WTC11 (cell line): ENCODE measurements at regions not wholly inside any gene's neighbourhood (a gene's known extent, or its start where the extent isn't known, plus 50 kb on each side); places are given as distances from the start of the nearest gene placed in this dataset.

Experiments used
- ATAC-seq: fragments of 200-7000 bp; cut with Tn5 transposase; 2 replicates; pipeline ENCODE4 v1.10.0; 2021; ENCODE audit warnings: mild to moderate bottlenecking, moderate library complexity
- CTCF ChIA-PET: fragments of 300-600 bp; sonication (Branson Sonifier 250); formaldehyde crosslinking; loops from one replicate; lab custom pipeline; 2021; ENCODE audit warnings: antibody characterized with exemption; lab: Charles Lee
- POLR2A ChIA-PET: fragments of 350-600 bp; sonication (Branson Sonifier 250); formaldehyde crosslinking; loops from one replicate; lab custom pipeline; 2021; ENCODE audit warnings: antibody characterized with exemption; lab: Charles Lee
- DNase-seq: peaks from one replicate; pipeline ENCODE4 v3.0.0; 2021; ENCODE audit warnings: low spot score
- H3K27ac Mint-ChIP-seq: 2 replicates; pipeline ENCODE4 v1.8.0; 2021; ENCODE audit warnings: mixed read lengths
- H3K27me3 Mint-ChIP-seq: 2 replicates; pipeline ENCODE4 v1.8.0; 2021; ENCODE audit warnings: low read depth, mild to moderate bottlenecking, moderate library complexity, mixed read lengths
- H3K36me3 Mint-ChIP-seq: 2 replicates; pipeline ENCODE4 v1.8.0; 2021; ENCODE audit warnings: mixed read lengths
- H3K4me1 Mint-ChIP-seq: 2 replicates; pipeline ENCODE4 v1.8.0; 2022; ENCODE audit warnings: mixed read lengths
- H3K4me3 Mint-ChIP-seq: 2 replicates; pipeline ENCODE4 v1.8.0; 2021; ENCODE audit warnings: mild to moderate bottlenecking, moderate library complexity, mixed read lengths
- H3K9me3 Mint-ChIP-seq: 2 replicates; pipeline ENCODE4 v1.8.0; 2021; ENCODE audit warnings: mixed read lengths
- ATF1 ChIP-seq: sonication (generic); formaldehyde crosslinking; IDR thresholded peaks from 2 replicates; pipeline ENCODE4 v1.8.1; 2023; ENCODE audit warnings: mild to moderate bottlenecking, moderate library complexity, missing genetic modification reagents
- CREM ChIP-seq: sonication (generic); formaldehyde crosslinking; IDR thresholded peaks from 2 replicates; pipeline ENCODE4 v1.8.1; 2022; ENCODE audit warnings: mild to moderate bottlenecking, missing genetic modification reagents, moderate library complexity
- GRHL2 ChIP-seq: fragments of 250-450 bp; sonication (Bioruptor Pico); IDR thresholded peaks from 2 replicates; pipeline ENCODE4 v1.8.0; 2022; ENCODE audit warnings: mild to moderate bottlenecking, moderate library complexity; ENCODE audit not compliant: insufficient replicate concordance, severe bottlenecking
- HMGA2 ChIP-seq: fragments of 250-450 bp; sonication (Bioruptor Pico); IDR thresholded peaks from 2 replicates; pipeline ENCODE4 v1.4.0; 2021; ENCODE audit warnings: mild to moderate bottlenecking, moderate library complexity
- JAZF1 ChIP-seq: fragments of 250-450 bp; sonication (Bioruptor Pico); IDR thresholded peaks from 2 replicates; pipeline ENCODE4 v1.9.0; 2021; ENCODE audit warnings: moderate library complexity, mild to moderate bottlenecking, inconsistent platforms
- JUN ChIP-seq: sonication (generic); formaldehyde crosslinking; IDR thresholded peaks from 2 replicates; pipeline ENCODE4 v1.8.0; 2023; ENCODE audit warnings: mild to moderate bottlenecking, missing genetic modification reagents
- MYBL2 ChIP-seq: sonication (generic); formaldehyde crosslinking; IDR thresholded peaks from 2 replicates; pipeline ENCODE4 v1.8.1; 2023; ENCODE audit warnings: mild to moderate bottlenecking, moderate library complexity, missing genetic modification reagents
- NFATC4 ChIP-seq: fragments of 250-450 bp; sonication (Bioruptor Pico); IDR thresholded peaks from 2 replicates; pipeline ENCODE4 v1.9.0; 2021; ENCODE audit warnings: mild to moderate bottlenecking
- NFE2L1 ChIP-seq: sonication (generic); formaldehyde crosslinking; IDR thresholded peaks from 2 replicates; pipeline ENCODE4 v1.8.1; 2023; ENCODE audit warnings: missing genetic modification reagents
- NFYB ChIP-seq: sonication (generic); formaldehyde crosslinking; conservative IDR thresholded peaks from 2 replicates; pipeline ENCODE4 v1.8.0; 2022; ENCODE audit warnings: low read depth, missing genetic modification reagents
- NR3C1 ChIP-seq: sonication (generic); formaldehyde crosslinking; conservative IDR thresholded peaks from 2 replicates; pipeline ENCODE4 v1.8.1; 2023; ENCODE audit warnings: low read depth, mild to moderate bottlenecking, missing genetic modification reagents
- PRRX2 ChIP-seq: fragments of 250-450 bp; sonication (Bioruptor Pico); IDR thresholded peaks from 2 replicates; pipeline ENCODE4 v1.8.0; 2021; ENCODE audit warnings: mild to moderate bottlenecking
- SMAD4 ChIP-seq: sonication (generic); formaldehyde crosslinking; IDR thresholded peaks from 2 replicates; pipeline ENCODE4 v1.8.0; 2022; ENCODE audit warnings: mild to moderate bottlenecking, missing genetic modification reagents
- SOX15 ChIP-seq: fragments of 250-450 bp; sonication (Bioruptor Pico); IDR thresholded peaks from 2 replicates; pipeline ENCODE4 v1.9.0; 2021; ENCODE audit warnings: mild to moderate bottlenecking
- SP1 ChIP-seq: sonication (generic); formaldehyde crosslinking; conservative IDR thresholded peaks from 2 replicates; pipeline ENCODE4 v1.8.1; 2022; ENCODE audit warnings: missing genetic modification reagents
- TCF7 ChIP-seq: sonication (generic); formaldehyde crosslinking; IDR thresholded peaks from 2 replicates; pipeline ENCODE4 v1.8.0; 2022; ENCODE audit warnings: mild to moderate bottlenecking, low read depth, missing genetic modification reagents, moderate library complexity
- TEAD1 ChIP-seq: sonication (generic); formaldehyde crosslinking; IDR thresholded peaks from 2 replicates; pipeline ENCODE4 v1.8.0; 2022; ENCODE audit warnings: mild to moderate bottlenecking, missing genetic modification reagents
- TEAD4 ChIP-seq: sonication (generic); formaldehyde crosslinking; IDR thresholded peaks from 2 replicates; pipeline ENCODE4 v1.8.0; 2022; ENCODE audit warnings: mild to moderate bottlenecking, missing genetic modification reagents
- TF ChIP-seq, protein P1 (sequence below): fragments of 200-600 bp; IDR thresholded peaks from 2 replicates; pipeline ENCODE4 v1.8.0; 2022; ENCODE audit warnings: antibody characterized with exemption
- TF ChIP-seq, protein P2 (sequence below): sonication (generic); formaldehyde crosslinking; IDR thresholded peaks from 2 replicates; pipeline ENCODE4 v1.8.0; 2023; ENCODE audit warnings: missing genetic modification reagents, mild to moderate bottlenecking, borderline replicate concordance
- TF ChIP-seq, protein P3 (sequence below): fragments of 250-450 bp; sonication (Bioruptor Pico); IDR thresholded peaks from 2 replicates; pipeline ENCODE4 v2.1.2; 2022; ENCODE audit warnings: mild to moderate bottlenecking, moderate library complexity

DNA sequence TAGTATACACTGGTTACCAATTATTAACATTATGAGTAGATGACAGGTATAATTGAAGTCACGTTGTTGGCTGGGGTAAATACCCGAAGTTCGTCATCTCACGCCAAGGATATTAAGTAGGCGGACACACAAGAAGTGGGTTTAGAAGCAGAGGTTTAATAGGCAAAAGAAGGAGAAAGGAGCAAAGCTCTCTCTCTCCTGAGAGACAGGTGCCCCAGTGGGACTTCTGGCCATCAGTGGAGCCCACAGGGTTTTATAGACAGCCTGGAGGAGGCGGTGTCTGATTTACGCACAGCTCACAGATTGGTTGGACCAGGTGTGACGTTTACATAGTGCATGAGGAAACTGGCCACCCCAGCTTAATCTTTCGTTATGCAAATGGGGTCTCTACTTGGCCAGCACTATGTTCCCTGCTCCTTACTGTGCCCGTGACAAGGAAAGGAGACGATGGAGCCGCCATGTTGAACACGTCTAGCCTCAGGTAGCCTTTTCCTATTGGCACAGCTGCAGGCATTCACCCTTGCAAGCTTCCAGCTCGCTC lies 128.8 kb upstream of the KYNU start:
- no peaks in the 10 kb centered on the region for H3K27me3 Mint-ChIP-seq
- TF ChIP-seq, protein P1, sequence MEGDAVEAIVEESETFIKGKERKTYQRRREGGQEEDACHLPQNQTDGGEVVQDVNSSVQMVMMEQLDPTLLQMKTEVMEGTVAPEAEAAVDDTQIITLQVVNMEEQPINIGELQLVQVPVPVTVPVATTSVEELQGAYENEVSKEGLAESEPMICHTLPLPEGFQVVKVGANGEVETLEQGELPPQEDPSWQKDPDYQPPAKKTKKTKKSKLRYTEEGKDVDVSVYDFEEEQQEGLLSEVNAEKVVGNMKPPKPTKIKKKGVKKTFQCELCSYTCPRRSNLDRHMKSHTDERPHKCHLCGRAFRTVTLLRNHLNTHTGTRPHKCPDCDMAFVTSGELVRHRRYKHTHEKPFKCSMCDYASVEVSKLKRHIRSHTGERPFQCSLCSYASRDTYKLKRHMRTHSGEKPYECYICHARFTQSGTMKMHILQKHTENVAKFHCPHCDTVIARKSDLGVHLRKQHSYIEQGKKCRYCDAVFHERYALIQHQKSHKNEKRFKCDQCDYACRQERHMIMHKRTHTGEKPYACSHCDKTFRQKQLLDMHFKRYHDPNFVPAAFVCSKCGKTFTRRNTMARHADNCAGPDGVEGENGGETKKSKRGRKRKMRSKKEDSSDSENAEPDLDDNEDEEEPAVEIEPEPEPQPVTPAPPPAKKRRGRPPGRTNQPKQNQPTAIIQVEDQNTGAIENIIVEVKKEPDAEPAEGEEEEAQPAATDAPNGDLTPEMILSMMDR, result no peak
- TF ChIP-seq, protein P2, sequence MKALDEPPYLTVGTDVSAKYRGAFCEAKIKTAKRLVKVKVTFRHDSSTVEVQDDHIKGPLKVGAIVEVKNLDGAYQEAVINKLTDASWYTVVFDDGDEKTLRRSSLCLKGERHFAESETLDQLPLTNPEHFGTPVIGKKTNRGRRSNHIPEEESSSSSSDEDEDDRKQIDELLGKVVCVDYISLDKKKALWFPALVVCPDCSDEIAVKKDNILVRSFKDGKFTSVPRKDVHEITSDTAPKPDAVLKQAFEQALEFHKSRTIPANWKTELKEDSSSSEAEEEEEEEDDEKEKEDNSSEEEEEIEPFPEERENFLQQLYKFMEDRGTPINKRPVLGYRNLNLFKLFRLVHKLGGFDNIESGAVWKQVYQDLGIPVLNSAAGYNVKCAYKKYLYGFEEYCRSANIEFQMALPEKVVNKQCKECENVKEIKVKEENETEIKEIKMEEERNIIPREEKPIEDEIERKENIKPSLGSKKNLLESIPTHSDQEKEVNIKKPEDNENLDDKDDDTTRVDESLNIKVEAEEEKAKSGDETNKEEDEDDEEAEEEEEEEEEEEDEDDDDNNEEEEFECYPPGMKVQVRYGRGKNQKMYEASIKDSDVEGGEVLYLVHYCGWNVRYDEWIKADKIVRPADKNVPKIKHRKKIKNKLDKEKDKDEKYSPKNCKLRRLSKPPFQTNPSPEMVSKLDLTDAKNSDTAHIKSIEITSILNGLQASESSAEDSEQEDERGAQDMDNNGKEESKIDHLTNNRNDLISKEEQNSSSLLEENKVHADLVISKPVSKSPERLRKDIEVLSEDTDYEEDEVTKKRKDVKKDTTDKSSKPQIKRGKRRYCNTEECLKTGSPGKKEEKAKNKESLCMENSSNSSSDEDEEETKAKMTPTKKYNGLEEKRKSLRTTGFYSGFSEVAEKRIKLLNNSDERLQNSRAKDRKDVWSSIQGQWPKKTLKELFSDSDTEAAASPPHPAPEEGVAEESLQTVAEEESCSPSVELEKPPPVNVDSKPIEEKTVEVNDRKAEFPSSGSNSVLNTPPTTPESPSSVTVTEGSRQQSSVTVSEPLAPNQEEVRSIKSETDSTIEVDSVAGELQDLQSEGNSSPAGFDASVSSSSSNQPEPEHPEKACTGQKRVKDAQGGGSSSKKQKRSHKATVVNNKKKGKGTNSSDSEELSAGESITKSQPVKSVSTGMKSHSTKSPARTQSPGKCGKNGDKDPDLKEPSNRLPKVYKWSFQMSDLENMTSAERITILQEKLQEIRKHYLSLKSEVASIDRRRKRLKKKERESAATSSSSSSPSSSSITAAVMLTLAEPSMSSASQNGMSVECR, result no peak
- TF ChIP-seq NR3C1 (CRISPR knock-in tag) (no peak), MYBL2 (no peak), HMGA2 (CRISPR knock-in tag) (no peak), SOX15 (CRISPR knock-in tag) (no peak), TEAD4 (CRISPR knock-in tag) (no peak), NFE2L1 (CRISPR knock-in tag) (no peak), JUN (CRISPR knock-in tag) (no peak), CREM (CRISPR knock-in tag) (no peak), PRRX2 (CRISPR knock-in tag) (no peak), SMAD4 (CRISPR knock-in tag) (no peak), GRHL2 (CRISPR knock-in tag) (no peak), NFYB (no peak), SP1 (CRISPR knock-in tag) (no peak), ATF1 (CRISPR knock-in tag) (no peak), JAZF1 (CRISPR knock-in tag) (no peak), NFATC4 (CRISPR knock-in tag) (no peak)
- POLR2A ChIA-PET, result no interaction called here
- H3K4me3 Mint-ChIP-seq, result no peak overlapping the region
- H3K4me1 Mint-ChIP-seq, result no peaks in the 10 kb centered on the region
- CTCF ChIA-PET, result no interaction called here
- peaks cover 3% of the 10 kb centered on the region for H3K9me3 Mint-ChIP-seq
- no peak for DNase-seq
- no peak overlapping the region for H3K27ac Mint-ChIP-seq
- ATAC-seq, result peak; percentile 18; the same call in 1 of the 2 replicates
- peaks cover 2% of the 10 kb centered on the region; the same call in 1 of the 2 replicates for H3K36me3 Mint-ChIP-seq

DNA sequence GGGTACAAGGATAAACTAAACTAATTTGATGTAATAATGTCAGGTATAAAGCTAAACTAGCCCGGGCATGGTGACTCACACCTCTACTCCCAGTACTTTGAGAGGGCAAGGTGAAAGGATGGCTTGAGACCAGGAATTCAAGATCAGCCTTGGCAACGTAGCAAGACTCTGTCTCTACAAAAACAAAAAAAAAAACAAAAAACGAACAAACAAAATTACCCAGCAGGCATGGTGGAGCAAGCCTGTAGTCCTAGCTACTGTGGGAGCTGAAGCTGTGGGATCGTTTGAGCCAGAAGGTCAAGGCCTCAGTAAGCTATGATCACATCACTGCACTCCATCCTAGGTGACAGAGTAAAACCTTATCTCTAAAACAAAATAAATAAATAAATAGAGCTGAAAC lies 131.8 kb upstream of the KYNU start:
- DNase-seq, result no peak
- Mint-ChIP-seq H3K9me3 (peaks cover 14% of the 10 kb centered on the region), H3K36me3 (peaks cover 2% of the 10 kb centered on the region), H3K27ac (no peak overlapping the region), H3K4me1 (no peaks in the 10 kb centered on the region), H3K27me3 (no peaks in the 10 kb centered on the region), H3K4me3 (no peak overlapping the region)
- no peak for ATAC-seq
- no peak for TF ChIP-seq CREM (CRISPR knock-in tag)
- CTCF ChIA-PET, result no interaction called here
- POLR2A ChIA-PET, result no interaction called here

DNA sequence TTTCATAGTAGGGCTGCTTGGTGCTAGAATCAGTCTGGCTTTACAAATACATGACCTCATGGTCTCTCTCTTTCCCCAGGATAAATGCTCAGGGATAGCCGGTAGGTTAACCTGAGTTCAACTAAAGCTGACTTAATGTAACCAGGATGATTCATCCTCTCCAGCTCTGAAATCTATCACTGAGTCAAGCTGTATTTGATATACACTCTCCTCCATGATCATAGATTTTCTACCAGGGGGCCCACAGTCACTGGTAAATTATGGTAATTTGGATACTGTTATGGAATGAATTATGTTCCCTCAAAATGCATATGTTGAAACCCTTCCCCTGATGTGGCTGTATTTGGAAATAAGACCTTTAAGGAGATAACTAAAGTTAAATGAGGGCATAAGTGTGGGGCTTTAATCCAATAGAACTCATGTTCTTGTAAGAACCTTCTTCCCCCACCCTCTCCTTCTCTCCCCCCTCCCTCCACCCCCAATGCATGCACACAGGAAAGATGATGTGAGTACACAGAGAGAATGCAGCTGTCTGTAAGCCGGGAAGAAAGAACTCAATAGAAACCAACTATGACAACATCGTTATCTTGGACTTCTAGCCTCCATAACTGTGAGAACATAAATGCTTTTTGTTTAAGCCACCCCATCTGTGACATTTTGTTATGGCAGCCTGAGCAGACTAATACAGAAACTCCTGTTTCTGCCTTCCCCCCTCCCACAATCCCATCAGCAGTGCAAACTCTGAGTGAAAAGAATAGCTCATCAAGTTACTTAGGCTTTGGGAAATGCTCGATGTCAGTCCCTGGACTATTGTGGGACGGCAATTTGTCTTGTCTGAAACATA lies 134.9 kb upstream of the KYNU start:
- no peaks in the 10 kb centered on the region; the same call in 1 of the 2 replicates for H3K36me3 Mint-ChIP-seq
- TF ChIP-seq TEAD1 (CRISPR knock-in tag) (no peak), TCF7 (no peak)
- TF ChIP-seq, protein P3, sequence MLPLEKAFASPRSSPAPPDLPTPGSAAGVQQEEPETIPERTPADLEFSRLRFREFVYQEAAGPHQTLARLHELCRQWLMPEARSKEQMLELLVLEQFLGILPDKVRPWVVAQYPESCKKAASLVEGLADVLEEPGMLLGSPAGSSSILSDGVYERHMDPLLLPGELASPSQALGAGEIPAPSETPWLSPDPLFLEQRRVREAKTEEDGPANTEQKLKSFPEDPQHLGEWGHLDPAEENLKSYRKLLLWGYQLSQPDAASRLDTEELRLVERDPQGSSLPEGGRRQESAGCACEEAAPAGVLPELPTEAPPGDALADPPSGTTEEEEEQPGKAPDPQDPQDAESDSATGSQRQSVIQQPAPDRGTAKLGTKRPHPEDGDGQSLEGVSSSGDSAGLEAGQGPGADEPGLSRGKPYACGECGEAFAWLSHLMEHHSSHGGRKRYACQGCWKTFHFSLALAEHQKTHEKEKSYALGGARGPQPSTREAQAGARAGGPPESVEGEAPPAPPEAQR (CRISPR knock-in tag), result no peak
- H3K4me3 Mint-ChIP-seq, result no peak overlapping the region
- ChIA-PET CTCF (no interaction called here), POLR2A (no interaction called here)
- no peak overlapping the region for H3K27ac Mint-ChIP-seq
- no peaks in the 10 kb centered on the region for H3K4me1 Mint-ChIP-seq
- peaks cover 25% of the 10 kb centered on the region for H3K9me3 Mint-ChIP-seq
- ATAC-seq (no peak), DNase-seq (no peak)
- H3K27me3 Mint-ChIP-seq, result no peaks in the 10 kb centered on the region
